HG03097 (cell line): ENCODE measurements at regions not wholly inside any gene's neighbourhood (a gene's known extent, or its start where the extent isn't known, plus 50 kb on each side); places are given as distances from the start of the nearest gene placed in this dataset.
"Not testable (repeated sequence)": the region's sequence is repeated elsewhere in the genome, so short reads cannot be mapped to it uniquely, and the experiment has no call there.

Source experiments
- ATAC-seq: cut with Tn5 transposase; IDR thresholded peaks from one replicate; pipeline ENCODE4 v1.9.1; 2021; ENCODE audit not compliant: unreplicated experiment, low FRiP score

DNA sequence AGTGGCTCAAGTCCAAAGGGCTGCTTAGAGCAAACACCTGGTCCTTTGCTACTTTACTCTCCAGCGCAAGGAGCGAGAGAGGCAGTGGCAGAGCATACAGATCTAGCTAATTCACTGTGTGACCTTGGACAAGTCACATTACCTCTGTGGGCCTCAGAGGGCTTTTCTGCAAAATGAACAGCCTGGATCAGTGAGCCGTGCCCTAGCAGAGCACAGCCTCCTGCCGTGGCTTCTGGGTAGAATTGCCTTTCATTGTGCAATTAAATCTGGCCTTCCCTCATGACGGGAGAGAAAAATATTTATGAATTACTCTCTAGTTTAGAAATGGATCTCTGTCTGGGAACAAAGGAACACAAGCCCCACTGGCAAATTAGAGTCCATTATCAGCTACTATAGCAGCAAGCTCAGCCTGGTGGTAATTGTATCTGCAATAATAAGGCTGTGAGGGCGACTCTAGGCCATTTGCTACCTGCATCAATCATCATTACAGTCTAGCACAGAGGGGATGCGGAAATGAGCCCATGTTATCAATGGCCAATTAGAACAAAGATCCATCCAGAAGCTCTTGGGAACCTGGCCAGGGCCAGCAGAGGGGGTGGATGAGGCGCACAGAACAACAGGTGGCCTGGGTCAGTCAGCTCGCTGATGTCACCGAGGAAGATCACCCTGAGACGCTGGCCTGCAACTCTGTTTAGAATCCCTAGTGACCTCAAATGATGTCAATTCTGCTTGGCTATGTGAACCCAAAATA, 114.2 kb upstream of the LY86 start:
- no peak for ATAC-seq

DNA sequence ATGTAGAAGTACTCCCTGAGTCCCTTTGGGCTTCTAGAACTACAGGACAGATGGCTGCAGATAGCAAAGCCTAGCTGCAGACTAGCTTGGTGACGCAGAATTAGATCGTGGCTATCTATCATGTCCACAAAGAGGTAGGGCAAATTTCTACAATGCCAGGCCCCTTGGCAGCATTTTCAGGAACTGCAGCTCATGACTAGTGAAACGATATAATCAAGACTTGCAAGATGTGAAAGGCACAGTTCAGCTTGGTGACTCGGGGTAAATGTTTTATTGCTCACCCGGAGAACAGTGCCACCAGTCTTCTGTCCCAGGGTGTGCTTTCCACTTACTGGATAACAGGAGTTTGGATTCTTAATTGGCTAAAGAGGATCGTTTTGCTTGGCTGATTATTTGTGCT, 108.7 kb upstream of the LY86 start:
- no peak for ATAC-seq

- no peak for ATAC-seq
Measured at GRCh38 chr6:6482256-6482655, 106.3 kb upstream of the LY86 start.

GRCh38 chr6:6483168-6483567, 105.4 kb upstream of the LY86 start:
- no peak for ATAC-seq

GRCh38 chr6:6483733-6484132, 104.8 kb upstream of the LY86 start:
- no peak for ATAC-seq

GRCh38 chr6:6484681-6485080, 103.8 kb upstream of the LY86 start:
- no peak for ATAC-seq

DNA sequence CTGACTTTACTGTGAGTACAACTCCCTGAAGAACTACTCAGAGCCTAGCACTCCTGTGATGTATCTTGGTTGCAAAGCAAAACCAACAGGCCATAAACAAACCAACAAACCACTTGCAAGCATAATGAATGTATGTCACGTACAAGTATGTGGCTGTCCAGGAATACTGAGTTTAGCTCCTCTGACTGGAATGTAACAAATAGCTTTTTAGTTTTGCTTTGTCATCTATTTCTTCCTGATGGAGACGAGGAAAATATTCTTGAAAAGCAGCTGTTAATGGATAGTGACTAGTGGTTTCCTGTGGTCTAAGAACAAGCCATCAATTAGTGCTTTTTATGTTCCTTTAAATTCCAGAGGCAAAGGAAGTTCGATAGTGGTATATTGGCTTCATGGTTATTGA, 101.9 kb upstream of the LY86 start:
- no peak for ATAC-seq

DNA sequence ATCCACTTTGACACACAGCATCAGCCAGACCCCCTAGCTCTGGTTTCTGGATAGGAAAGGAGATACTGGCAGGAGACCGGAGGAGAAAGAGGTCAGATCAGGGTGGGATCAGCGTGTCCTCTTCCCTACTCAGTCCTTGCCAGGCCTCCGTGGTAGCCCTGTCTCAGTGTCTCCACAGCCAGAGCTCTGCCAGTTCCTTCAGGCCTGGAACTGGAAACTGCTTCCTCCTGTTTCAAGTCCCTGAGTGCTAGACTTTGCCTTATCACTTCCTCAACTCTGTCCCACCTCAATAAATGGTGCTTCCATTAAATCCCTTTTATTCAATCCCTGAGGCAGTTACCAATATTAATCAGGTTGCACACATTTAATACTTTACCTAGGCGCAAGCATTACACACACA, 96.8 kb upstream of the LY86 start:
- no peak for ATAC-seq

DNA sequence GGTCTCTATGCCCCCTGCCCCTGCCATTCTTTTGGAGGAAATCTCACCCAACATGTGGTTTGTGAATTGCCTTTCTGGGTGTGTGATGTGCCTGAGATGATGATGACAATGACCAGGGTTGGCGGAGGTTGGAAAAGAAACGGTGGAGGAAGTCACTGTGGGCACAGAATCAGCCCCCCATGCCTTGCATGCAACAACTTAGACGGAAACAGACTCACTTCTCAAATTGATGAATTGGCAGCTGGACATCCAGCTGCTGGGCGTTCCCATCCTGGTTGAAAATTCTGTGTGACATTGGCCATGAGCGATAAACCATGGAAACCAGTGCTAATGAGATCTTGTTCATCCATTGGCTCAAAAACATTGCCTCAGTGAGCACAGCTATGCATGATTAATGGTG, 95.8 kb upstream of the LY86 start:
- no peak for ATAC-seq

- ATAC-seq = not testable (repeated sequence)
Measured at GRCh38 chr6:6494139-6494538, 94.4 kb upstream of the LY86 start.

- no peak for ATAC-seq
Measured at GRCh38 chr6:6494677-6495076, 93.8 kb upstream of the LY86 start.

GRCh38 chr6:6495851-6496250, 92.7 kb upstream of the LY86 start:
- ATAC-seq = no peak

GRCh38 chr6:6497541-6497940, 91.0 kb upstream of the LY86 start:
- no peak for ATAC-seq

DNA sequence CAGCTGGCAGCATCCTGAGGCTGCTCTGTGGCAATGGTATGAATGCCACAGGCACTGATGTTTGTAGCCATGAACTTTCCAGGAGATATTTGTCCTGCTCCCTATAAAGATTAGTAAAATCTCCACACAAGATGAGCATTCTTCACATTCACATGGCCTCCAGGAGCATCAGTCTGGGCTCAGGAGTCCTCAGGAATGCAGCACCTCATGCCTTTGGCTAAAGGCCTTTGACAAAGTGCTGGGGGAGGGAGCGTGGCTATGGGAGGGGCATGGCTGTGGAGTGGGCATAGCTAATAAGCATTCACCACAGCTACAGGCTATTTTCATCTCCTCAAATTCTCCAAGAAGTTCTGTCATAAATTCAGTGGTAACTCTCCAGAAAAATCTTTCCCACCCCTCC, 90.5 kb upstream of the LY86 start:
- no peak for ATAC-seq

DNA sequence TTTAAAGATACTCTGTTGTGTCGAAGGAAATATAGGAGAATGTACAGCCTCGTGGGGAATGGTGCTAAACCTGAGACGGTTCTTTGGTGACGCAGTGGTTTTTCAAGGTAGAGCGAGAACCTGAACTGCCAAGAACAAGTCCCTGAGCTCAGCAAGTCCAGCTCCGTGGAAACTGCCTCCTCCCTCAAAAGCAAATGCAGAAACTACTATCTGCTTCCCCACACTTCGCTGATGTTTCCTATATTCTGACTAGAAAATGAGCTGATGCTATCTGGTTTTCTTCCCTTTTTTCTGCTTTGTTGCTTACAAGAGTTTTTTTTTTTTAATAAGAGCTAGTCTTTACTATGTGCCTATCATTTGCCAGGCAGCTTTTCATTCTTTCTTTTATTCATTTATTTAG, 85.3 kb upstream of the LY86 start:
- no peak for ATAC-seq

- no peak for ATAC-seq
Measured at GRCh38 chr6:6505111-6505510, 83.4 kb upstream of the LY86 start.

- ATAC-seq = no peak
Measured at GRCh38 chr6:6508643-6509042, 79.9 kb upstream of the LY86 start.

DNA sequence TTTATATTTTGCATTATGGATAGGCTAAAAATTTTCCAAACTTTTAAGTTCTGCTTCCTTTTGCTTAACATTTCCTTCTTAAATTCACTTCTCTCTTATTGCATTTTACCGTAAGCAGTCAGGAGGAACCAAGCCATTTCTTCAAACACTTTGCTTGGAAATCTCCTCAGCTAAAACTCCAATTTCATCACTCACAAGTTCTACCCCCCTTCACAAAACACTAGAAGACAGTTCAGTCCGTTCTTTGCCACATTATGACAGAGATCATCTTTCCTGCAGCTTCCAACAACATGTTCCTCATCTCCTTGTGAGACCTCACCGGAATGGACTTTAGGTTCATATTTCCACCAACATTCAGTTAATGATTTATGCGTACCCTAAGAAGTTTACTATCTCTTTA, 79.2 kb upstream of the LY86 start:
- no peak for ATAC-seq

GRCh38 chr6:6512711-6513110, 75.8 kb upstream of the LY86 start:
- no peak for ATAC-seq

DNA sequence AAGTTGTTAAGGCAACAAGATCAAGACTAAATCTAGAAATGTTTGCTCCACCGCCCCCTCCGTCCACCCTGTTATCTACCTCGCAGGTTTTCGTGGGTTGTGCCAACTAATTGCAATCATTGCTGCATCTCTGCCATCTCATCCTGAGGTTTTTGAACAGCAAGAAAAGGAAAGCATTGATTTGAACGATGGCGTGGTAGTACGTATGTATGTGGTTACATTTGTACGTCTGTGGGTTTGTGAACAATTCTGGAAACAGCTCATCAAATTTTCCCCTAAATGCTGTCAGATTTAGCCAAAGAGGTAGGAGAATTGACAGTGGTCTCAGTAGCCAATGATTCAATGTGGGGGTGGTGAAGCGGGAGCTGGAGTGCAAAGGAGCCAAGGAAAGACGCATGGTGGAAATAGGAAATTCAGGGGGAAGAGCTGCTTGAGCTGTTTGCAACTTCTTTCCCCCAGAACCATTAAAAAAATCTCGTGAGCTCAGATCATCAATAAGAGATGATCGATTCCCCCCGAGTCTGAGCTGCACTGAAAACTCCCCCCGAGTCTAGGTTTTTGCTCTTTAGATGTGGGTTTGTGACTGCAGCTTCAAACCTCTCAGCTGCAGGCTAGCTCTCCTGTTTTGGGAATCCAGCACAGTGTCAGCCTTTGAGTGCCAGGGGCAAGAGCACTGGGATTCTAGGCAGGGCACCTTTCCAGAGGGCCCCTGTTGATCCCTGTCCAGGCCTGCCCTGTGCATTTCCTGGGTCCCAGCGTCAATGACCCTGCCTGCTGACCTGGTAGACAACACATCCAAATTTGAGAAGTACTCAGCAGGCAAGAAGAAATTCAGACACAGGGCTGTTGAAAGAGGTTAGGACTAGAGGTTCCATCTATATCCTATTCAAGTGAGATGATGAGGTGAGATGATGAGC, 72.6 kb upstream of the LY86 start:
- peak; percentile 52 for ATAC-seq

- no peak for ATAC-seq
Measured at GRCh38 chr6:6516666-6517458, 71.7 kb upstream of the LY86 start.
